HEK293 (cell line): ENCODE measurements at regions not wholly inside any gene's neighbourhood (a gene's known extent, or its start where the extent isn't known, plus 50 kb on each side); places are given as distances from the start of the nearest gene placed in this dataset.

Experiments used
- CTCF ChIP-seq: fragments of 450-650 bp; formaldehyde crosslinking; IDR thresholded peaks from 2 replicates; pipeline ENCODE4 v1.5.1; 2016; ENCODE audit warnings: missing biosample characterization, missing genetic modification characterization
- KLF7 ChIP-seq: fragments of 450-650 bp; formaldehyde crosslinking; IDR thresholded peaks from 2 replicates; pipeline ENCODE4 v1.5.1; 2016; ENCODE audit warnings: missing biosample characterization, missing genetic modification characterization, borderline replicate concordance
- ZNF146 ChIP-seq: fragments of 450-650 bp; formaldehyde crosslinking; IDR thresholded peaks from 2 replicates; pipeline ENCODE4 v1.5.1; 2016; ENCODE audit warnings: missing biosample characterization, missing genetic modification characterization
- ZNF184 ChIP-seq: fragments of 450-650 bp; IDR thresholded peaks from 2 replicates; pipeline ENCODE4 v1.5.1; 2018; ENCODE audit warnings: missing biosample characterization, mild to moderate bottlenecking, missing genetic modification characterization
- ZNF600 ChIP-seq: fragments of 450-650 bp; formaldehyde crosslinking; IDR thresholded peaks from 2 replicates; pipeline ENCODE4 v1.5.1; 2016; ENCODE audit warnings: missing biosample characterization, missing genetic modification characterization
- ZNF747 ChIP-seq: fragments of 450-650 bp; formaldehyde crosslinking; IDR thresholded peaks from 2 replicates; pipeline ENCODE4 v1.5.1; 2016; ENCODE audit warnings: missing biosample characterization, missing genetic modification characterization
- ZNF837 ChIP-seq: fragments of 450-650 bp; formaldehyde crosslinking; IDR thresholded peaks from 2 replicates; pipeline ENCODE4 v1.5.1; 2016; ENCODE audit warnings: missing biosample characterization, missing genetic modification characterization

GRCh38 chr17:72512649-72513556 lies 392.1 kb downstream of the SOX9 start:
- TF ChIP-seq CTCF (tag by site-specific recombination): no peak
- no peak for TF ChIP-seq ZNF600 (tag by site-specific recombination)
- TF ChIP-seq ZNF747: no peak
- no peak for TF ChIP-seq ZNF146 (tag by site-specific recombination)
- no peak for TF ChIP-seq ZNF837 (tag by site-specific recombination)
- no peak for TF ChIP-seq ZNF184 (tag by site-specific recombination)
- TF ChIP-seq KLF7 (tag by site-specific recombination): no peak
